ENCODE measurements at regions not wholly inside any gene's neighbourhood (a gene's known extent, or its start where the extent isn't known, plus 50 kb on each side); places are given as distances from the start of the nearest gene placed in this dataset.

DNA sequence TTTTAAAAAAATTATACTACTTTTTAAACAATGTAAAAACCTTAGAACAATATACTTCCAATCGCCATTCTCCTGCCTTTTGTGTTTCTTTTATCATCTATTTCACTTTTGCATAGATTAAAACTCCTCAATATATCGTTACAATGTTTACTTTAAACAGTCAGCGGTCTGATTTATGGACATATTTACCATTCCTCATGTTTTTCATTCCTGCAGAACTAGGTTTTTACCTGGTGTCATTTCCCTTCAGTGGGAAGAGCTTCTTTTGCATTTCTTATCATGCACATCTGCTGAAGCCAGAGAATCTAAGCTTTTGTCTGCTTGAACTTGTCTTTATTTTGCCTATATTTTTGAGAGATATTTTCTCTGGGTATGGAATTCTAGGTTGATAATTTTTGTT is 277.4 kb upstream of the PLXNA2 start:
- Histone ChIP-seq H3K9me3 (no peaks in the 10 kb centered on the region), H3K4me1 (no peaks in the 10 kb centered on the region), H3K36me3 (no peaks in the 10 kb centered on the region), H3K4me3 (no peak overlapping the region), H3K27ac (no peak overlapping the region), H3K27me3 (no peaks in the 10 kb centered on the region)
- no peak for DNase-seq
- 11 to 46% methylated on average over 3 of the region's 3 CpGs for WGBS, 2 donors
- no peak for TF ChIP-seq POLR2AphosphoS5 (IDR thresholded peaks at IDR 0.05)
- TF ChIP-seq EP300 (IDR thresholded peaks at IDR 0.05), result no peak
- TF ChIP-seq CTCF (IDR thresholded peaks at IDR 0.05), result no peak
- no peak for TF ChIP-seq POLR2A (IDR thresholded peaks at IDR 0.05)
- intact Hi-C loops (cut with DNase I), result no loop called here

DNA sequence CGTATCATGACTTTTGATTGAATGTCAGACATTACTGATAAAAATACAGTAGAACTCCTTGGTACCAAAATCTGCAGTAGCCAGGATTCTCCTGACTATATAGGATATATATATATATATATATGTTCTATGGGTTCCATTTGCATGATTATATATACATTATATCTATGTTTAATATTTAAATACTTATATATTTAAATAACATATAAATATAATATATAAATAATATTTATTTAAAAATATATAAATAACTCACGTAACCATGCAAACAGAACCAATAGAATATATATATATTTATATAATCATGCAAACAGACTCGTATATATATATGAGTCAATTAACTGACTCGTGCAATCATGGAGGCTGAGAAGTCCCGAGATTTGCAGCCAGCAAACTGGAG is 278.8 kb upstream of the PLXNA2 start:
- DNase-seq, result no peak
- Histone ChIP-seq H3K27ac (no peak overlapping the region), H3K4me1 (no peaks in the 10 kb centered on the region), H3K9me3 (no peaks in the 10 kb centered on the region), H3K27me3 (no peaks in the 10 kb centered on the region), H3K4me3 (no peak overlapping the region), H3K36me3 (no peaks in the 10 kb centered on the region)
- WGBS, 2 donors, result 92 to 93% methylated on average over 5 of the region's 5 CpGs
- TF ChIP-seq EP300 (IDR thresholded peaks at IDR 0.05), result no peak
- no peak for TF ChIP-seq POLR2A (IDR thresholded peaks at IDR 0.05)
- TF ChIP-seq CTCF (IDR thresholded peaks at IDR 0.05), result no peak
- TF ChIP-seq POLR2AphosphoS5 (IDR thresholded peaks at IDR 0.05), result no peak
- intact Hi-C loops (cut with DNase I), result no loop called here

- DNase-seq, result no peak
- WGBS, 2 donors, result 97 to 98% methylated on average over 4 of the region's 4 CpGs
- no peaks in the 10 kb centered on the region for H3K36me3 ChIP-seq
- TF ChIP-seq CTCF (IDR thresholded peaks at IDR 0.05), result no peak
- no peak for TF ChIP-seq POLR2A (IDR thresholded peaks at IDR 0.05)
- TF ChIP-seq POLR2AphosphoS5 (IDR thresholded peaks at IDR 0.05), result no peak
- no peak for TF ChIP-seq EP300 (IDR thresholded peaks at IDR 0.05)
- H3K27me3 ChIP-seq, result no peaks in the 10 kb centered on the region
- H3K4me1 ChIP-seq, result peaks cover 0 to 12% (median 0%) of the 10 kb centered on the region in 4 donors
- no peak overlapping the region for H3K4me3 ChIP-seq
- intact Hi-C loops (cut with DNase I), result no loop called here
- H3K9me3 ChIP-seq, result no peaks in the 10 kb centered on the region
- H3K27ac ChIP-seq, result no peak overlapping the region
Measured at GRCh38 chr1:208524376-208524775, 280.2 kb upstream of the PLXNA2 start.

GRCh38 chr1:208524925-208525324 is 280.7 kb upstream of the PLXNA2 start:
- Histone ChIP-seq H3K36me3 (no peaks in the 10 kb centered on the region), H3K27me3 (no peaks in the 10 kb centered on the region), H3K27ac (no peak overlapping the region), H3K9me3 (no peaks in the 10 kb centered on the region), H3K4me3 (no peak overlapping the region), H3K4me1 (peaks cover 0 to 15% (median 0%) of the 10 kb centered on the region in 4 donors)
- WGBS, 2 donors, result 71 to 92% methylated on average over 5 of the region's 5 CpGs
- DNase-seq, result no peak
- TF ChIP-seq POLR2A (IDR thresholded peaks at IDR 0.05) (no peak), POLR2AphosphoS5 (IDR thresholded peaks at IDR 0.05) (no peak), EP300 (IDR thresholded peaks at IDR 0.05) (no peak), CTCF (IDR thresholded peaks at IDR 0.05) (no peak)
- intact Hi-C loops (cut with DNase I), result no loop called here

GRCh38 chr1:208525417-208525816 is 281.2 kb upstream of the PLXNA2 start:
- TF ChIP-seq EP300 (IDR thresholded peaks at IDR 0.05), result no peak
- TF ChIP-seq POLR2A (IDR thresholded peaks at IDR 0.05), result no peak
- TF ChIP-seq CTCF (IDR thresholded peaks at IDR 0.05), result no peak
- TF ChIP-seq POLR2AphosphoS5 (IDR thresholded peaks at IDR 0.05), result no peak
- Histone ChIP-seq H3K9me3 (no peaks in the 10 kb centered on the region), H3K4me3 (no peak overlapping the region), H3K27me3 (no peaks in the 10 kb centered on the region), H3K27ac (no peak overlapping the region), H3K4me1 (peaks cover 0 to 15% (median 0%) of the 10 kb centered on the region in 4 donors), H3K36me3 (no peaks in the 10 kb centered on the region)
- DNase-seq, result no peak
- WGBS, 2 donors, result 42 to 54% methylated on average over 3 of the region's 3 CpGs
- intact Hi-C loops (cut with DNase I), result no loop called here

Data from sigmoid colon (tissue), 6 donors.